HFF-Myc (cell line): ENCODE measurements at regions not wholly inside any gene's neighbourhood (a gene's known extent, or its start where the extent isn't known, plus 50 kb on each side); places are given as distances from the start of the nearest gene placed in this dataset.
A peak's percentile ranks its signal among the peaks of the same experiment; 100 is the strongest.

ENCODE experiments used
- DNase-seq: peaks from one replicate; pipeline ENCODE4 v3.0.0-alpha.2; 2011; ENCODE audit warnings: low read depth; ENCODE audit errors: extremely low read depth
- H3K4me3 ChIP-seq: replicated peaks from 2 replicates; pipeline ENCODE4 v1.5.1; 2011; ENCODE audit warnings: low read depth, mild to moderate bottlenecking, control low read depth, low read length
- TF ChIP-seq, protein P1 (sequence below): IDR thresholded peaks from 2 replicates; pipeline ENCODE4 v1.5.1; 2012; ENCODE audit warnings: mild to moderate bottlenecking, low read depth, low read length, control low read depth; ENCODE audit errors: missing control alignments

DNA sequence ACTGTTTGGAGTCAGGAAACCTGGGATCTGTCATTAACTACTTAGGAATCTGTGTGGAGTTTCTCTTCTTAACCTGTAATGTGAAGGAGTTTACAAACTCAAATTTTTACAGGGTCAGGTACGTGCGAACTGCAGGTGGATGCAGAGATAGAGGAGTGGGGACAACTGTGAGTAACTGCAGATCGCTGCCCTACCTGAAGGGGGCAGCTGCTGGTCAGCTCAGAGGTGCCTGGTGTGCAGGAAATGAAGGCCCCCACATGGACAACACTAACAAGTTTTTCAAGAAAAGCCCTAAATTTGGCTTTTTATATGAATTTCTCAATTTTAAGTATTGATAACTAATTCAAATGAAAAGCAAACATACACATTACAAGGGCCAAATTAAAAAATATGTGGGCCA is 380.0 kb downstream of the REEP3 start:
- no peak for DNase-seq
- H3K4me3 ChIP-seq = no peak overlapping the region
- TF ChIP-seq, protein P1, sequence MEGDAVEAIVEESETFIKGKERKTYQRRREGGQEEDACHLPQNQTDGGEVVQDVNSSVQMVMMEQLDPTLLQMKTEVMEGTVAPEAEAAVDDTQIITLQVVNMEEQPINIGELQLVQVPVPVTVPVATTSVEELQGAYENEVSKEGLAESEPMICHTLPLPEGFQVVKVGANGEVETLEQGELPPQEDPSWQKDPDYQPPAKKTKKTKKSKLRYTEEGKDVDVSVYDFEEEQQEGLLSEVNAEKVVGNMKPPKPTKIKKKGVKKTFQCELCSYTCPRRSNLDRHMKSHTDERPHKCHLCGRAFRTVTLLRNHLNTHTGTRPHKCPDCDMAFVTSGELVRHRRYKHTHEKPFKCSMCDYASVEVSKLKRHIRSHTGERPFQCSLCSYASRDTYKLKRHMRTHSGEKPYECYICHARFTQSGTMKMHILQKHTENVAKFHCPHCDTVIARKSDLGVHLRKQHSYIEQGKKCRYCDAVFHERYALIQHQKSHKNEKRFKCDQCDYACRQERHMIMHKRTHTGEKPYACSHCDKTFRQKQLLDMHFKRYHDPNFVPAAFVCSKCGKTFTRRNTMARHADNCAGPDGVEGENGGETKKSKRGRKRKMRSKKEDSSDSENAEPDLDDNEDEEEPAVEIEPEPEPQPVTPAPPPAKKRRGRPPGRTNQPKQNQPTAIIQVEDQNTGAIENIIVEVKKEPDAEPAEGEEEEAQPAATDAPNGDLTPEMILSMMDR = peak; percentile 56

DNA sequence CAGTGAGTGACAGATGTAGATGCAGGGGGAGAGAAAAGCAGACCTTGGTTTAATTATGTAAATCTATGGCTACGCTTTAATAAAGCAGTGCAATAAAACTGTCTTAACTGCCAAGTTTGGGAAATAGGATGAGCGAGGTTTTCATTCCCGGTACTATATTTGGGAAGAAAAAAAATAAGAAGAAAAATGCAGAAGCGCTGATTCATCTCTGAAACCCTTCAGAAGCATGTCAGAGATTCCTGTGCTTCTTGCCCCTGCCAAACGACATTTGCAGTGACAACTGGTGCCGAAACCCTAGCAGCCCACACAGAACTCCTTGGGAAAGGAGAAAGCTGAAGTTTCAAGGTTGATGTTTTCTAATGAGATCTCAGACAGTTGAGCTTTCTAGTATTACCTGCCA is 380.7 kb downstream of the REEP3 start:
- no peak for DNase-seq
- TF ChIP-seq, protein P1 = no peak
- H3K4me3 ChIP-seq = no peak overlapping the region

DNA sequence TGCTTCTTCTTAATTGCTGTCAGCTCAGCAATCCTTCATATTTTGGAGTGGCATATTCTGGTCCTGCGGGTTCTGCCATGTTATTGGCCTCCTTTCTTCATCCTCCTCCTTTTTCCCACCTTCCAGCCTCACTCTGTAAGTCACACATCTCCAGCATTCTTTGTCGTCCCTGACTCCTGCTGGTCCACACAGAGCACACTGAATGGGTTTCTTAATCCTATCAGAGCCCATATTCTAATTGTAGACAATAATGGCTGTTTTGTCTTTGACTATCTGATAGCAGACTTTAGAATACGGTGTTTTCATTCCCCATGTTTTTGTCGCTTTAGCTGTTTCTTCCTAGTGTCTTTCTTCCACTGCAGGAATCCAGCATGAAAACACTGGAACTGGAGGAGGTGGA is 389.6 kb downstream of the REEP3 start:
- TF ChIP-seq, protein P1 = no peak
- DNase-seq = no peak
- H3K4me3 ChIP-seq = no peak overlapping the region

DNA sequence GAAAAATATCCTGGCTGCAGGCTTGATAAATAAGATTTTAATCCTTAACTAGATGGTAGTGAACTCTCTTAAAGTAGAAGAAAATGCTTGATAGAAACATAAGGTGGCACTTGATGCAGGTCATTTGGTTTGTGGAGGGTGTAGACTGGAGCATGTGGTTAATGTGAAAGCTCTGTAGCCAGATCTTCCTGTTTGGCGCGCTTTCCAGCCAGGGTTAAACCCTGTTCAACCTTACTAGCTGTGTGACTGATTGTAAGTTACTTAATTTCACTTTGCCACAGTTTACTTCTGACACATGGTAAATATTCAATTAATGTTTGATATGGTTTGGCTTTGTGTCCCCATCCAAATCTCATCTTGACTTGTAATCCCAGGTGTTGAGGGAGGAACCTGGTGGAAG is 394.0 kb downstream of the REEP3 start:
- no peak overlapping the region for H3K4me3 ChIP-seq
- TF ChIP-seq, protein P1 = no peak
- no peak for DNase-seq

DNA sequence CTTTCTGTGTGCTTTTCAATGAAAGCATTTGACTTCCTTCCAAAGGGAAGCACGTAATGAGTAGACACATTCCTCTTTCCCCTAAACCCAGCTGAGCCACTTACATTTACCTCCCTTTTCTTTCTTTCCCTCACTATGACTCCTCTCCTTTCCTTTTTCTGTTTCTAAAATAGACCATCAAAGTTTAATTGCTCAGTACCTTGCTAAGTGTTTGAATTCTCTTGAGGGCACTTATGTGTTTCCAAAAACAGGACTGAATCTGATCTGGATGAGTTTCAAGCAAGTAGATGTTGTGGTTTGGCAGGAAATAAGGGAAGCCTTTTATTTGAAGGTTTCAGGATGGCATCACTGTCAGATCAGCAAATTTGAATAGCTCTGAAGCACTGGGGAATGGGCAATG is 396.2 kb downstream of the REEP3 start:
- no peak for DNase-seq
- no peak overlapping the region for H3K4me3 ChIP-seq

DNA sequence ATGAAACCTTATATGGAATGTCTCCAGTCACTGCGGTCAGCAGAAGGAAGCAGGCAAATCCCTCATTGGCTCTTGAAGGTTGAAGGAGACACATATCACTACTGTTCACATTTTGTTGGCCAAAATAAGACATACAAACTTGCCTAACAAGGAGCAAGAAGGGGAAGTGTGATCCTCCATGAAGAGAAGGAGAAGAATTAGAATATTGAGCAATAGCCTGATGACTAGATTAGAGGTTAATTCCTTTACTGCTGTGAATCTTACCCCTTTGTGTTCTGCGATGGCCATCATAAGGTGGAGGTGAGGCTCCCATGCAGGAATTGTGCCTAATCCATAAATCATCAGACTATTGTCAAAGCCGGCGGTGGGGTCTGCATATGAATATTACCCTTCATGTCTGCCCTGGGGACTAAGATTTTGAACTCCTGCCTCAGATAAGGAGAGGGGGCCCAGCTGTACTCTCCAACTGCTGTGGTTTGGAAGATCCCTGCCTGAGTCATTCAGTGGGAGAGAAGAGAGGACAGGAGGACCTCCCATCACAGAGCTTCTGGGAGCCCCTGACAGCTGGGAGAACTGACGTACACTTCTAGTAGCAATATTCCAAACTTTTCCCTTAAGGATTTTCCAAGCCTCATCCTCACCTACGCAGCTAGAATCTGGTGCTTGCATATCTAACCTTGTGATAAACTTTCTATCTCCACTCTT is 398.5 kb downstream of the REEP3 start:
- no peak overlapping the region for H3K4me3 ChIP-seq
- DNase-seq = no peak
- TF ChIP-seq, protein P1 = no peak

More for the DNA sequence above, 396.2 kb downstream of the REEP3 start:
- TF ChIP-seq, protein P1 = no peak

DNA sequence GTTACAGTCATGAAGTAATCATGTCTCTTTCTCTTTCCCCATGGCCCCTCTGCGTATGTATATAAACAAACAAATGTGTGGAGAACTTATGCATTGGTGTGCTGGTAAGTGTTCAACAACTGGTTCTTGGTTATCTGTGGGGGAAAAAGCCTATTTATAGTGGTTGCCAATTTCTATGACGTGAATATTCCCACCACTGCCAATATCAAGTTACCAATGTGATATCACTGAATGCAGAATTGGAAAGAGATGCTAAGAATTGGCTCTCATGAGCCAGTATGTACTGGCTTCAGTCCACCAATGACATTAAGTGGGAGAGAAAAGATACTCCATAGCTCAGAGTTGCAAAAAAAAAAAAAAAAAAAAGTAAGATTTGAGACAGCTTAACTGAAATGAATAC is 399.7 kb downstream of the REEP3 start:
- TF ChIP-seq, protein P1 = no peak
- no peak overlapping the region for H3K4me3 ChIP-seq
- DNase-seq = no peak
